ENCODE measurements at regions not wholly inside any gene's neighbourhood (a gene's known extent, or its start where the extent isn't known, plus 50 kb on each side); places are given as distances from the start of the nearest gene placed in this dataset.

DNA sequence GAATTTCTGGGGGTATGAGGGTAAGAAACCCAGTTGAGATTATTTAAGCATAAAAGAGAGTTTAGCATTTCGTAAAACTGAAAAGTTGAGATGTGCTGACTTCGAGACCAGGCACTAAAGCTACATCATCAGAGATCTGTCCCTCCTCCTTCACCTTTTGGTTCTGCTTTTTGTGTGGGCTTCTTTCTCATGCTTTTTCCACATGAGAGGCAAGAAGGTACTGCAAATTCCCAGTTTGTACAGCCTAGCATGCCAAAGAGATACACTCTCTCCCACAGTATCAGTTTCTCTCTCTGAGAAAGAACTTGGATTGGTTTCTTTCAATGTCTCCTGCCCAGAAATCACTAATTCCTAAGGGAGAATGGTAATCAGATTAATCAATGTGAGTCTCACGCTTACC lies 584.7 kb downstream of the SEMA5A start:
- TF ChIP-seq POLR2A (IDR thresholded peaks at IDR 0.05) (no peak), POLR2AphosphoS5 (IDR thresholded peaks at IDR 0.05) (no peak), EP300 (IDR thresholded peaks at IDR 0.05) (no peak)
- TF ChIP-seq, protein P1, sequence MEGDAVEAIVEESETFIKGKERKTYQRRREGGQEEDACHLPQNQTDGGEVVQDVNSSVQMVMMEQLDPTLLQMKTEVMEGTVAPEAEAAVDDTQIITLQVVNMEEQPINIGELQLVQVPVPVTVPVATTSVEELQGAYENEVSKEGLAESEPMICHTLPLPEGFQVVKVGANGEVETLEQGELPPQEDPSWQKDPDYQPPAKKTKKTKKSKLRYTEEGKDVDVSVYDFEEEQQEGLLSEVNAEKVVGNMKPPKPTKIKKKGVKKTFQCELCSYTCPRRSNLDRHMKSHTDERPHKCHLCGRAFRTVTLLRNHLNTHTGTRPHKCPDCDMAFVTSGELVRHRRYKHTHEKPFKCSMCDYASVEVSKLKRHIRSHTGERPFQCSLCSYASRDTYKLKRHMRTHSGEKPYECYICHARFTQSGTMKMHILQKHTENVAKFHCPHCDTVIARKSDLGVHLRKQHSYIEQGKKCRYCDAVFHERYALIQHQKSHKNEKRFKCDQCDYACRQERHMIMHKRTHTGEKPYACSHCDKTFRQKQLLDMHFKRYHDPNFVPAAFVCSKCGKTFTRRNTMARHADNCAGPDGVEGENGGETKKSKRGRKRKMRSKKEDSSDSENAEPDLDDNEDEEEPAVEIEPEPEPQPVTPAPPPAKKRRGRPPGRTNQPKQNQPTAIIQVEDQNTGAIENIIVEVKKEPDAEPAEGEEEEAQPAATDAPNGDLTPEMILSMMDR (IDR thresholded peaks at IDR 0.05), result no peak
